Neural cell (in vitro differentiated cells): ENCODE measurements at regions not wholly inside any gene's neighbourhood (a gene's known extent, or its start where the extent isn't known, plus 50 kb on each side); places are given as distances from the start of the nearest gene placed in this dataset.

ENCODE experiments used
- EP300 ChIP-seq: fragments of 450-650 bp; conservative IDR thresholded peaks from 2 replicates; pipeline ENCODE4 v1.6.1; 2014; ENCODE audit warnings: antibody characterized with exemption, mild to moderate bottlenecking, moderate library complexity; ENCODE audit not compliant: poor library complexity, severe bottlenecking
- EZH2 ChIP-seq: fragments of 200-600, 300-800 bp; shearing (Covaris generic), sonication (generic); IDR thresholded peaks from 2 replicates; pipeline ENCODE4 v1.6.1; 2014; ENCODE audit warnings: antibody characterized with exemption, low read length, borderline replicate concordance, mild to moderate bottlenecking; ENCODE audit not compliant: insufficient read depth, poor library complexity, severe bottlenecking
- RAD21 ChIP-seq: fragments of 450-650 bp; conservative IDR thresholded peaks from 2 replicates; pipeline ENCODE4 v1.6.1; 2014; ENCODE audit warnings: antibody characterized with exemption, mild to moderate bottlenecking, moderate library complexity
- TAF1 ChIP-seq: IDR thresholded peaks from 2 replicates; pipeline ENCODE4 v1.6.1; 2012; ENCODE audit warnings: low read depth
- TF ChIP-seq, protein P1 (sequence below): fragments of 450-650 bp; IDR thresholded peaks from 2 replicates; pipeline ENCODE4 v1.5.1; 2014; ENCODE audit warnings: antibody characterized with exemption, mild to moderate bottlenecking, moderate library complexity; ENCODE audit not compliant: poor library complexity, severe bottlenecking

DNA sequence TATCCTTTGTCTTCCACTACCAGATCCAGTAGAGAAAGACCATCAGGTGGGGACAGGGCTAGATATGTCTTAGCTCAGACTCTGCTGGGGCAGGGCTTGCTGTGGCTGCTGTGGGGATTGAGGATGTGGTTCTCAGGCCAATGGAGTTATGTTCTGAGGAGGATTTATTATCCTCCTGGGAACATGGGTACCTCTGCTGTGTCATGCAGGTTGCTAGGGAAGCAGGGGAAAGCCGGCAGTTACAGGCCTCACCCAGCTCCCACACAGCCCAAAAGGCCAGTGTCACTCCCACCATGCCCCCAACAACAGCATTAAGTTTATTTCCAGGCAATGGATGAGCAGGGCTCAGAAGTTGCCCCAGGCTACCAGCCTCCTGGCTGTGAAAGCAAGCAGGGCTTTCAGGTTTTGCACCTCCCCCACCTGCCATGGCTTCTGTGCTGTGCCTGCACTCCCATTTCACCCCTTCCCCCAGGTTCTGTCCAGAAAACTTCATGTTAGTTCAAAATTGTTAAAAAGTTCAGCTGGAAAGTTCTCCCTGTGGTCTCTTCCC, 879.9 kb downstream of the ARAP2 start:
- TF ChIP-seq, protein P1, sequence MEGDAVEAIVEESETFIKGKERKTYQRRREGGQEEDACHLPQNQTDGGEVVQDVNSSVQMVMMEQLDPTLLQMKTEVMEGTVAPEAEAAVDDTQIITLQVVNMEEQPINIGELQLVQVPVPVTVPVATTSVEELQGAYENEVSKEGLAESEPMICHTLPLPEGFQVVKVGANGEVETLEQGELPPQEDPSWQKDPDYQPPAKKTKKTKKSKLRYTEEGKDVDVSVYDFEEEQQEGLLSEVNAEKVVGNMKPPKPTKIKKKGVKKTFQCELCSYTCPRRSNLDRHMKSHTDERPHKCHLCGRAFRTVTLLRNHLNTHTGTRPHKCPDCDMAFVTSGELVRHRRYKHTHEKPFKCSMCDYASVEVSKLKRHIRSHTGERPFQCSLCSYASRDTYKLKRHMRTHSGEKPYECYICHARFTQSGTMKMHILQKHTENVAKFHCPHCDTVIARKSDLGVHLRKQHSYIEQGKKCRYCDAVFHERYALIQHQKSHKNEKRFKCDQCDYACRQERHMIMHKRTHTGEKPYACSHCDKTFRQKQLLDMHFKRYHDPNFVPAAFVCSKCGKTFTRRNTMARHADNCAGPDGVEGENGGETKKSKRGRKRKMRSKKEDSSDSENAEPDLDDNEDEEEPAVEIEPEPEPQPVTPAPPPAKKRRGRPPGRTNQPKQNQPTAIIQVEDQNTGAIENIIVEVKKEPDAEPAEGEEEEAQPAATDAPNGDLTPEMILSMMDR, result no peak
- TF ChIP-seq EZH2, result no peak
- no peak for TF ChIP-seq EP300
- no peak for TF ChIP-seq TAF1
- no peak for TF ChIP-seq RAD21
